OCI-LY3 (cell line): ENCODE measurements at regions not wholly inside any gene's neighbourhood (a gene's known extent, or its start where the extent isn't known, plus 50 kb on each side); places are given as distances from the start of the nearest gene placed in this dataset.
"Not testable (repeated sequence)": the region's sequence is repeated elsewhere in the genome, so short reads cannot be mapped to it uniquely, and the experiment has no call there.

ENCODE experiments used
- H2AFZ ChIP-seq: fragments of 200-600, 300-600 bp; shearing (Covaris generic); 2 replicates; pipeline ENCODE4 v1.6.0; 2014; ENCODE audit warnings: antibody characterized with exemption, low read depth, low read length
- H3K27ac ChIP-seq: fragments of 200-600, 300-600 bp; sonication (generic); 2 replicates; pipeline ENCODE4 v1.5.1; 2014; ENCODE audit warnings: mild to moderate bottlenecking, low read length, moderate library complexity, mixed read lengths
- H3K27me3 ChIP-seq: fragments of 200-600, 300-600 bp; sonication (generic); 2 replicates; pipeline ENCODE4 v1.6.1; 2014; ENCODE audit warnings: low read depth, low read length, mixed read lengths
- H3K36me3 ChIP-seq: fragments of 200-600, 300-600 bp; sonication (generic); replicated peaks from 2 replicates; pipeline ENCODE3; 2014; ENCODE audit warnings: low read depth, low read length, mixed read lengths
- H3K4me1 ChIP-seq: fragments of 300-600, 200-600 bp; sonication (generic); 2 replicates; pipeline ENCODE4 v1.6.1; 2014; ENCODE audit warnings: low read length, mixed read lengths
- H3K4me2 ChIP-seq: fragments of 200-600, 300-600 bp; sonication (generic); 2 replicates; pipeline ENCODE4 v1.6.1; 2014; ENCODE audit warnings: low read length, mixed read lengths
- H3K4me3 ChIP-seq: fragments of 300-600, 200-600 bp; sonication (generic); 2 replicates; pipeline ENCODE4 v1.5.1; 2014; ENCODE audit warnings: antibody characterized with exemption, mild to moderate bottlenecking, low read length, moderate library complexity
- H3K79me2 ChIP-seq: fragments of 300-600, 200-600 bp; shearing (Covaris generic); 2 replicates; pipeline ENCODE4 v1.6.1; 2014; ENCODE audit warnings: mild to moderate bottlenecking, low read length, mixed read lengths
- H3K9ac ChIP-seq: fragments of 300-600, 200-600 bp; shearing (Covaris generic); 2 replicates; pipeline ENCODE4 v1.6.0; 2014; ENCODE audit warnings: mild to moderate bottlenecking, low read length, moderate library complexity
- H3K9me3 ChIP-seq: fragments of 200-600, 300-600 bp; shearing (Covaris generic); 2 replicates; pipeline ENCODE4 v1.6.1; 2014; ENCODE audit warnings: low read length, mixed read lengths; ENCODE audit not compliant: insufficient read depth
- H4K20me1 ChIP-seq: fragments of 200-600, 300-600 bp; sonication (generic); 2 replicates; pipeline ENCODE4 v1.6.1; 2016; ENCODE audit warnings: low read length, mixed read lengths; ENCODE audit not compliant: insufficient read depth
- EZH2phosphoT487 ChIP-seq: fragments of 200-600 bp; shearing (Covaris generic); IDR thresholded peaks from 2 replicates; pipeline ENCODE4 v1.6.1; 2018; ENCODE audit warnings: antibody characterized with exemption, mixed run types, low read depth
- TF ChIP-seq, protein P1 (sequence below): fragments of 200-600, 300-600 bp; sonication (generic); IDR thresholded peaks from 2 replicates; pipeline ENCODE4 v1.5.1; 2014; ENCODE audit warnings: antibody characterized with exemption, low read length, low read depth

DNA sequence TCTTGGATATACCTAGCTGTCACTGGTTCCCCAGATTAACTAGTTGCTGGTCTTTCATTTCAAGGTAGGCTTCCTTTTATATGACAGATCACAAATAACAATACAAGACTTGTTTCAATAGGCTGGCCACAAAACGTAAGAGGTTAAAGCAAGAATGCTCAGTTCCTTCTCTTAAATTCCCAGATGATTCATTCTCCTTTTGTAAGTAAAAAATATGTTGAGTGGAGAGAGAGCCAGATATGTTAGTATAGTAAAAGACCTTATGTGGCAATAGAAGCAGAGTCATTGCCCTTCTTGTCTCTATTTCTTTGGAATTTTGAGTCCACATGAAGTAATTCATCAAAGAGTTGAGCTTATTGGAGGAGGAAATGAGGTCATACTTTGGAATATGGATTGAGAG lies 939.0 kb upstream of the ATXN7L3B start:
- H3K36me3 ChIP-seq, result no peaks in the 10 kb centered on the region
- H3K4me2 ChIP-seq, result no peak overlapping the region
- H3K9ac ChIP-seq, result no peak overlapping the region
- TF ChIP-seq, protein P1, sequence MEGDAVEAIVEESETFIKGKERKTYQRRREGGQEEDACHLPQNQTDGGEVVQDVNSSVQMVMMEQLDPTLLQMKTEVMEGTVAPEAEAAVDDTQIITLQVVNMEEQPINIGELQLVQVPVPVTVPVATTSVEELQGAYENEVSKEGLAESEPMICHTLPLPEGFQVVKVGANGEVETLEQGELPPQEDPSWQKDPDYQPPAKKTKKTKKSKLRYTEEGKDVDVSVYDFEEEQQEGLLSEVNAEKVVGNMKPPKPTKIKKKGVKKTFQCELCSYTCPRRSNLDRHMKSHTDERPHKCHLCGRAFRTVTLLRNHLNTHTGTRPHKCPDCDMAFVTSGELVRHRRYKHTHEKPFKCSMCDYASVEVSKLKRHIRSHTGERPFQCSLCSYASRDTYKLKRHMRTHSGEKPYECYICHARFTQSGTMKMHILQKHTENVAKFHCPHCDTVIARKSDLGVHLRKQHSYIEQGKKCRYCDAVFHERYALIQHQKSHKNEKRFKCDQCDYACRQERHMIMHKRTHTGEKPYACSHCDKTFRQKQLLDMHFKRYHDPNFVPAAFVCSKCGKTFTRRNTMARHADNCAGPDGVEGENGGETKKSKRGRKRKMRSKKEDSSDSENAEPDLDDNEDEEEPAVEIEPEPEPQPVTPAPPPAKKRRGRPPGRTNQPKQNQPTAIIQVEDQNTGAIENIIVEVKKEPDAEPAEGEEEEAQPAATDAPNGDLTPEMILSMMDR, result no peak
- no peak for TF ChIP-seq EZH2phosphoT487
- no peaks in the 10 kb centered on the region for H4K20me1 ChIP-seq
- H3K4me3 ChIP-seq, result no peak overlapping the region
- H3K4me1 ChIP-seq, result peaks cover 17% of the 10 kb centered on the region
- no peaks in the 10 kb centered on the region for H3K9me3 ChIP-seq
- H3K79me2 ChIP-seq, result no peaks in the 10 kb centered on the region
- no peaks in the 10 kb centered on the region for H3K27me3 ChIP-seq
- H3K27ac ChIP-seq, result no peak overlapping the region
- no peak overlapping the region for H2AFZ ChIP-seq

- Histone ChIP-seq H3K4me1 (peaks cover 17% of the 10 kb centered on the region), H3K36me3 (no peaks in the 10 kb centered on the region), H3K27ac (no peak overlapping the region), H4K20me1 (no peaks in the 10 kb centered on the region), H3K9ac (no peak overlapping the region), H3K79me2 (no peaks in the 10 kb centered on the region), H2AFZ (no peak overlapping the region), H3K27me3 (no peaks in the 10 kb centered on the region), H3K4me3 (no peak overlapping the region), H3K4me2 (no peak overlapping the region), H3K9me3 (no peaks in the 10 kb centered on the region)
- TF ChIP-seq, protein P1, result no peak
- no peak for TF ChIP-seq EZH2phosphoT487
Observed at GRCh38 chr12:73599268-73599667, 938.4 kb upstream of the ATXN7L3B start.

DNA sequence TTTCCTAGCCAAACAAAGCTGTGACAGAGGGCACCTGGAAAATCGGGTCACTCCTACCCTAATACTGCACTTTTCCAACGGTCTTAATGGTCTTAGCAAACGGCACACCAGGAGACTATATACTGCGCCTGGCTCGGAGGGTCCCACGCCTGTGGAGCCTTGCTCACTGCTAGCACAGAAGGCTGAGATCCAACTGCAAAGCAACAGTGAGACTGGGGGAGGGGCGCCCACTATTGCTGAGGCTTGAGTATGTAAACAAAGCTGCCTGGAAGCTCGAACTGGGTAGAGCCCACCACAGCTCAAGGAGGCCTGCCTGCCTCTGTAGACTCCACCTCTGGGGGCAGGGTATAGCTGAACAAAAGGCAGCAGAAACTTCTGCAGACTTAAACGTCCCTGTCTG lies 931.7 kb upstream of the ATXN7L3B start:
- not testable (repeated sequence) for H3K79me2 ChIP-seq, H4K20me1 ChIP-seq, H3K4me3 ChIP-seq, H3K36me3 ChIP-seq, H3K9me3 ChIP-seq, H3K9ac ChIP-seq, H2AFZ ChIP-seq, H3K4me2 ChIP-seq, H3K4me1 ChIP-seq, H3K27ac ChIP-seq, H3K27me3 ChIP-seq

- no peaks in the 10 kb centered on the region for H3K9me3 ChIP-seq
- H4K20me1 ChIP-seq, result no peaks in the 10 kb centered on the region
- no peak overlapping the region for H3K4me3 ChIP-seq
- no peak overlapping the region for H3K4me2 ChIP-seq
- H2AFZ ChIP-seq, result no peak overlapping the region
- no peak overlapping the region for H3K27ac ChIP-seq
- TF ChIP-seq, protein P1, result no peak
- TF ChIP-seq EZH2phosphoT487, result no peak
- H3K27me3 ChIP-seq, result no peaks in the 10 kb centered on the region
- H3K36me3 ChIP-seq, result no peaks in the 10 kb centered on the region
- no peak overlapping the region for H3K9ac ChIP-seq
- H3K79me2 ChIP-seq, result no peaks in the 10 kb centered on the region
- no peaks in the 10 kb centered on the region for H3K4me1 ChIP-seq
Observed at GRCh38 chr12:73612551-73612950, 925.1 kb upstream of the ATXN7L3B start.

GRCh38 chr12:73623421-73623820 lies 914.2 kb upstream of the ATXN7L3B start:
- Histone ChIP-seq H3K9me3 (no peaks in the 10 kb centered on the region), H3K79me2 (no peaks in the 10 kb centered on the region), H3K27me3 (no peaks in the 10 kb centered on the region), H3K4me3 (no peak overlapping the region), H3K27ac (no peak overlapping the region), H2AFZ (no peak overlapping the region), H4K20me1 (no peaks in the 10 kb centered on the region), H3K4me2 (no peak overlapping the region), H3K9ac (no peak overlapping the region), H3K36me3 (no peaks in the 10 kb centered on the region), H3K4me1 (no peaks in the 10 kb centered on the region)
- no peak for TF ChIP-seq EZH2phosphoT487
- TF ChIP-seq, protein P1, result no peak
